GM21360 (cell line): ENCODE measurements at regions not wholly inside any gene's neighbourhood (a gene's known extent, or its start where the extent isn't known, plus 50 kb on each side); places are given as distances from the start of the nearest gene placed in this dataset.

Experiments used
- ATAC-seq: cut with Tn5 transposase; IDR thresholded peaks from one replicate; pipeline ENCODE4 v1.9.1; 2021; ENCODE audit warnings: mild to moderate bottlenecking, moderate library complexity; ENCODE audit not compliant: unreplicated experiment

- ATAC-seq = no peak
These were observed 292.0 kb downstream of the NFKBIZ start for GRCh38 chr3:102141096-102141927.

GRCh38 chr3:102141928-102142239 is 292.6 kb downstream of the NFKBIZ start:
- ATAC-seq = no peak

DNA sequence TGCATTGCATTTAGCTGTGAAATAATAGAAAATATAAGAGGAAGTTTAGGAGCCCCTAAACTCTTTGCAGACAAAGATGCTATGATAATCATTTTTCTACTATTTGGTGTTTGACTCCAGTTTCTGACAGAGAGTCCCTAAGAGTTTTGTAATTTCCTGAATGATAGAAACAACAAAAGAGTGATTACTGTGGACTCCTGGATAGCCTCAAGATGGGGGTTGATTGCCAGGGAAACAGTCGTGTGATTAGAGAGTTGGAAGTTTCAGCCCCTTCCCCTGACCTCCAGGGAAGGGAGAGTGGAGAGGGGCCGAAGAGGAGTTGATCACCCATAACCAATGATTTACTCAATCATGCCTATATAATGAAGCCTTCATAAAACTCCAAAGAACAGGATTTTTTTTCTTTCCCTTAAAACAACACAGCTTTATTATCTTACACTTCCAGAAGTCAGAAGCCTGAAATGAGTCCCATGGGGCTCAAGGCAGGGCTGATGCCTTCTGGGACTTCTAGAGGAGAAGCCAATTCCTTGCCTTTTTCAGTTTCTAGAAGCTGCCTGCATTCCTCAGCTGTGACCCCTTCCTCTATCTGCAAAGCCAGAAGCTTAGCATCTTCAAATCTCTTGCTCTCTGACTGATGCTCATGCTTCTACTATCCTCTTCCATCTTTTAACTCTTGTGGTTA is 292.3 kb upstream of the ZPLD1 start:
- no peak for ATAC-seq

GRCh38 chr3:102143536-102143935 is 291.3 kb upstream of the ZPLD1 start:
- no peak for ATAC-seq

- ATAC-seq = no peak
These were observed 290.8 kb upstream of the ZPLD1 start for GRCh38 chr3:102144063-102144462.

GRCh38 chr3:102148598-102149337 is 286.0 kb upstream of the ZPLD1 start:
- ATAC-seq = no peak

- ATAC-seq = no peak
These were observed 282.9 kb upstream of the ZPLD1 start for GRCh38 chr3:102151935-102152334.

DNA sequence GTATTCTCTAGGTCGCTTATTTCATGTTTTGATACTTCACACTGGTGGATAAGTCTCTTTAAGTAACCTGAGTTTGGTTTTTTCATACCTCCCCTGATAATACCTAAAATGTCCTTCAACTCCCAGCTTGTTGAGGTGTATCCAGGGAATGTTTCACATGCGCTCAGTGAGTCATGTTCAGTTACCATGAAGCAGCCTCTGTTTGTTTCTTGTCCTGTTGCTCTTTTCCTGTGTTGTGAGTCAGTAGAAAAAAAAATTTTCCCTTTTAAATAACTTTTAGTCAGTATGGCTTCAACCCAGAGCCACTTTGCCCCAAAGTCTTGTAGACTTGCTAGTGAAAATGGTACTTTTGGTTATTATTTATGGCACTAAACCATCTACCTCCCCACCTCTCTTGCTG is 278.4 kb upstream of the ZPLD1 start:
- no peak for ATAC-seq

DNA sequence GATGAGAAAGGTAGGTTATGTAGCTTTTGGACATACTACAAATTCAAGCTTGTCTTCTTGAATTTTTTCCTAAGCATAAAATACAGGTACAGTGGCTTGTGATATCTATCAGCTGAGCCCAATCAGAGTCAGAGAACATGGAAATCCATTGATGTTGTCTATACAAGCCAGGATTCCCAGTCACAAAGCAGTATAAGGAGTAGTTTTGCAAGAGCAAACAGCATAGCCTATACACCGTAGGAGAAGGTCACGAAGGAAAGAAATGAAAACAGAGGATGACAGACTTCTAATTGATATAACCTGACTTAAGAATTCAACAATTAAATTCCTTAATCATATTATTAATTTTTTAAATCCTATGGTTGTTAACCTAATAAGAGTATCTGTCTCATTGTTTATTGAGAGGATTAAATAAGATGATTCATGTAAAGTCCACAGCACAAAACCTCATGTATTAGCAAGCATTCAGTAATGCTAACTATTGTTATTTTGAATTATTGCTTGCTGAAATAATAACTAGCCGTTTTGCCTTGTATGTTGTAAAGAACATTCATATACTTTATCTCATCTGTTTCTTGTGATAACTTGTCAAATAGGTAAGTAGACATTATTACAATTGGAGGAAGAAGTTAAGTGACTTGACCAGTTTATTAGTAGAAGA is 276.6 kb upstream of the ZPLD1 start:
- ATAC-seq = no peak

DNA sequence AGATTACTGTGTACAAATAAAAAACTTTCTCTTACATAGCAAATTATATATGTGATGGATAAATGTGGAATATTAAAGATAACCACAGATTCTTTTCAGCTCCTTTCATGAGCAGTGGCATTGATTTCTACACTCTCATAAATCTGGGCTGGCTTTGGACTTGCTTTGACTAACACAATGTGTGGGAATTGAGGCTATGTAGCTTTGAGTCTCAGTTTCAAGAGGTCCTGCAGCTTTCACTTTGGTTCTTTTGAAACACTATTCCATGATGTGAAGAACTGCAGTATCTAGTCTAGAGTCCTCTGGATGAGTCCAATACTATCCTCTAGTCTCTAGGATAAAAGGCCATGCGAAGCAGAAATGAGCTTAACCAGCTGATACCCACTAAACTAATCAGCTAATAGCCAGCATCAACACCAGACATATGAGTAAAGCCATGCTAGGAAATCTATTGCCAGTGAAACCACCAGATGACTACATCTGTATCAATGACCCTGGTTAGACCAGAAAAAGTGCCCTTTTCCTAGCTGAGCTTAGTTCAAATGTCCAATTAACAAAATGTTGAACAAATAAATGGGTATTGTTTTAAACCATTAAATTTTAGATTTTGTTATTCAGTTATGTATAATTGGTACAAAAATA is 274.9 kb upstream of the ZPLD1 start:
- ATAC-seq = peak; percentile 53

DNA sequence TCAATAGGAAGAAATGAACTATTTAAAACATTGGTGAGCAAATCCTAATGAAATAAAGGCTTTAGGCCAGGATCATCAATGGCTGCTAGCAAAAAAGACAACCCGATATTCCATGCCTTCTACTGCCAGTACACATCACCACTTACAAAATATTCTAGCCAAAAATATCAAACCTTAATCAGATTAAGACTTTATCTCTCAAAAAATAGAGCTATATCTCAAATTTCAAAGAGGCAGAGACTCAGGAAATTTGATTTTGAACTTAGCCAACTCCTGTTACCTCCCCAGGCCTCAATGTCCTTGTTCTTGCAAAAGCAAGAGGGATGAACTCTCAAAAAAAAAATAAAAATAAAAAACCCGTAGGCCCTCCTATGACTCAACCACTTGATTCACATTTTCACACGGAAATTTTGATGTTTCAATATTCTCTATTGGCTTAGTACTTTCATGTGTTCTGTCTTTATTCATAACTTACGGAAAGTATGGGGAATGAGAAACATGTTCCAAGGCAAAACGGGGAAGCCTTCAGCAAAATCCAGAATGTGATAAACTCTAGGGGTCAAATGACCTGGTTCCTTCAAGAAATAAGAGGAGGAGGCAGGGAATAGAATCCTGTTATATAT is 273.3 kb upstream of the ZPLD1 start:
- no peak for ATAC-seq

DNA sequence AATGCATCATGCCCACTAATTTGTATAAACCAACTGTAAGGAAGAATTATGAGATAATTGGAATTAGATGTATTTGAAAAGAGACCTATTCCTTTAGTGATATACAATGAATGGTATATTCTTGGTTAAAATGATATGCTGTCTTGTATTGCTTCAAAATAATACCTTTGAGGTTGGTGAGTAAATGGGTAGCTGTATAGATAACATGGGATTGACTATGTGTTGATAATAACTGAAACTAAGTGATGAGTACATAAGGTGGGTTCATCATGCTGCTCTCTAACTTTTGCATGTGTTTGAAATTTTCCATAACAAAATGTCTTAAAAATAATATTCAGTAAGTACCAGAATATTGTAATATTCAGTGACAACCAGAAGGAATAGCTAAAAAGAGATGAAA is 272.6 kb upstream of the ZPLD1 start:
- no peak for ATAC-seq

DNA sequence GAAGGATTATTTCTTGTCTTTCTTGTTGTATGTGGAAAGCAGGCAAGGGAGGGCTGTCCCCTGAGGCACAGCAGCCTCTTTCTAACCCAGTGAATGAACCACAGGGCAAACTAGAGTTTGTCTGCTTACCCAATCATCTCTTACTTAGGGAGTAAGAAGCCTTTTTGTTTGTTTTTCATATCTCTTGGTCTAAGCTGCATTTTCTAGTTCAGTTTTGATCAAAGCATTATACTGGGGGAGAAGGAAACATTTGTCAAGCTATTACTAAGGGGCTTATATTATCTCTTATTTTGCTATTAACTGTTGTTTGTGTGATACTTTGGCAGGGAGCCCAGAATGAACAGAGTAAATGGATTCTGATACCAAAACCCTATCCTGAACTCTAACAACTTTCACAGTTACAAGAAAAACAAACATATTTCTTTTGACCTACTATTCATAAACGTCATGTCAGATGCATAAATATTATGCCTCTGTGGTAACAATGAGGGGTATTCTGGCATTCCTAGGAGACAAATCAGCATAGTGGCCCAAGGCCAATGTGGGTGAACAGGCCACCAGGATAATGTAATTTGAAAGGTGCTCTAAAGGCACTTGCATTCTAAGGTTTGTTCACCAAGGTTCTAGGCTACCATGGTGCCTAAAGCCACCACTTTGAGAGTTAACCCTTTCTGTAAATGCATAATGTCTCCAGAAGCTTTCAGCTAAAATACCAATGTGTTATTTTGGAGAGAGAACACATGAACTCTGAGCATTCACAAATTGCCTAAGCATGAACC is 271.6 kb upstream of the ZPLD1 start:
- no peak for ATAC-seq

DNA sequence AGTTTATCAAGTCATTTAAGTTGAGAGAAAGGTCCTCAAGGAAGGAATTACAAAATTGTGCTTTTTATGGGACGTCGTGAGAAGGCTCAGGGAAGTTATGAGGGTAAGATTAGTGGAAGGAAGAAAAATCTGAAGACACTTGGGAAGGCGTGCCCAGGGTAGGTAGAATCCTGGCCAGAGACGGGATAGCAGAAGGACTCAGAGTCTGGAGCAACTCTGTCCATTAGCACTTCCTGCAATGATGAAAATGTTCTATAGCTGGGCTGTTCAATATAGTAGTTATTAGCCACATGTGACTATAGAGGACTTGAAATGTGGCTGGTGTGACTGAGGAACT is 271.0 kb upstream of the ZPLD1 start:
- no peak for ATAC-seq

DNA sequence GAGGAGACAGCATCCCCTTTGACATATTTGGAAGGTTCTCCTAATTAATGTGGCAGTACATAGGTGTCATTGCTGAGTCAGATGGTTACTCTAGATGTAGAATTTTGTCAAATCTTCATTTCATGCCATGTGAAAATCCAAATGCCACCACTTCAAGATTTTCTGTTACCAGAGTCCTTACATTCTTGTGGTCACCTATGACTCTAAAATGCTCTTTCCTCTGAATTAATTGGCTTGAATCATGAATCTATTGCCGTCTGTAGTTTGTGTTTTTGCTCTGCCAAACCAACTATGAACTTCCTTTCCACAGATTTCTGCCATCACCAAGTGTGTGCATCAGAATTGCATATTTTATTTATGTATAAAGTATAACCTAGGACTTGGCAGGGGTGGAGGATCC is 269.4 kb upstream of the ZPLD1 start:
- no peak for ATAC-seq

DNA sequence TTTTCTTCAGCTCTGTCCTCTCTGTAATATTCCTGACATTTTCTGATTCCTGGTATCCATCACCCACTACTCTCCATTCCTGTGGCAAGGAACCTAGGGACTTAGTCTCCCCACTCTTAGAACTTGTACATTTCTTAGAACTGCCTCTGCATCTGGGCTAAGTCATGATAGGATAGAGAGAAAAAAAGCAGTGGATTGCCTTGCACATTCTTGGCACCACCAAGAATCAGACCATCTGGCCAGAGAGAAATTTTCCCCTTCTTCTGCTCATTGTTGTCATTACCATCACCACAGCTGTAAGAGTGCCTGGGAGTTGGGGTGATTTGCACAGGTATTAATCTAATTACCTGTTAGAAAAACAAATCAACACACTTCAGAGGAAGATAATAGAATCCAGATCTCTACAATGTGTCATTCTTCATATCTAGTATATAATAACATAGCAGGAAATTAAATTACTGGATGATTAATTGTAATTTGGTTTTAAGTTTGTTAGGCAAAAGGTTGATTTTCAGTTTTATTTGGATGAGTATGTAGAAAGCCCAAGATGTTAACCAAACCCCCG is 264.8 kb upstream of the ZPLD1 start:
- ATAC-seq = no peak

DNA sequence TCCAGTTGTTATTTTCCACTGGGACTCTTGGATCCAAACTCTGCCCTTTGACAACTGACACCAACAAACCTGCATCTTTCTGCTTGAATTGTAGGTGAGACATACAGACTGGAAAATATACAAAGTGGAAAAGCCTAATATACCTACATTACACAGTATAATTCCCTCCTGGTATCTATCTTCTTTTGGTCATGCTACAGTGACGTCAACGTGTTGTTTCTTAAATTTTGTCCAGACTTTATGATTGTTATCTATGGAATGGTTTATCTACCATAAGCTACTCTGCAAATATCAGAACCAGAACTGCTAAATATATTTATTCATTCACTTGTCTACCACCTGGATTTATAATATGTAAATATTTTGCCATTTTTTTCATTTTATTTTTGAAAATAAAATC is 264.3 kb upstream of the ZPLD1 start:
- ATAC-seq = no peak

GRCh38 chr3:102174312-102174712 is 260.5 kb upstream of the ZPLD1 start:
- no peak for ATAC-seq

DNA sequence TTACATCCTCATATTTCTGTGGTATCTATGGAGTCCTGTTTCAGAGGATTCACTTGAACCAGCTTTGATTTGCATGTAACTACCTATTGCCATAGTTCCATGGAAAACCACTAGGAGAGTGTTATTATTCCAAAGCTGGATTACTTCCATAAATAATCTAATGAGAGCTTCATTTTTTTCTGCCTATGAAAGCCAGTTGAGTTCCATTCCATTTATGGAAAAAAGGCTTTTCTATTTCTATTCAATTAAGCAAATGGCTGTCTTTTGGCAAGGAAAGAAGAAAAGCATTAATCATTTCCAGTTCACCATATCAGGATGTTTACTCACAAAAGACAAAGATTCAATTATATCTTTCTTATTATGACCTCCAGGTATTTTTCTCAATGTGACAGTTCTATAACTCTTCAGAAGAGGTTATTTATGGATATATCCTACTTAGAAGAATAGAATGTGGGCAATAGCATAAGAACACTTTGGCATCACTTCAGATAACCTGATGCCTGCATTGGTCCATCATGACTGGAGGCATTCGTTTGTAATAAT is 259.9 kb upstream of the ZPLD1 start:
- ATAC-seq = no peak
